Sigmoid colon (tissue), 6 donors: ENCODE measurements at regions not wholly inside any gene's neighbourhood (a gene's known extent, or its start where the extent isn't known, plus 50 kb on each side); places are given as distances from the start of the nearest gene placed in this dataset.

Experiments
- DNase-seq: peaks from one replicate; pipeline ENCODE4 v3.0.0-alpha.2; 2019
- H3K27ac ChIP-seq, 4 donors: fragments of 200-600 bp; sonication (generic); one replicate each; pipeline ENCODE4 v1.5.1; 2016 to 2019; ENCODE audit warnings: mild to moderate bottlenecking in 1 of 4
- H3K27me3 ChIP-seq, 3 donors: fragments of 200-600 bp; sonication (generic); one replicate each; pipeline ENCODE4 v1.5.1; 2019; ENCODE audit warnings: mild to moderate bottlenecking in 1 of 3
- H3K36me3 ChIP-seq, 4 donors: fragments of 200-600 bp; sonication (generic); one replicate each; pipeline ENCODE4 v1.5.1; 2016 to 2019
- H3K4me1 ChIP-seq, 4 donors: fragments of 200-600 bp; sonication (generic); one replicate each; pipeline ENCODE4 v1.5.1; 2017 to 2019
- H3K4me3 ChIP-seq, 4 donors: fragments of 200-600 bp; sonication (generic); one replicate each; pipeline ENCODE4 v1.5.1; 2017 to 2019; ENCODE audit warnings: mild to moderate bottlenecking in 2 of 4, moderate library complexity in 1 of 4
- H3K9me3 ChIP-seq, 4 donors: fragments of 200-600 bp in 3 of 4; sonication (generic) in 3 of 4; one replicate each; pipeline versions ENCODE4 v1.5.1 to v1.6.1; 2013 to 2019
- EP300 ChIP-seq, 4 donors: sonication (generic); formaldehyde crosslinking; IDR thresholded peaks; one replicate each; pipeline ENCODE4 v1.6.1; 2017; ENCODE audit warnings: antibody characterized with exemption in 4 of 4
- POLR2A ChIP-seq, 2 donors: fragments of 450-650 bp; IDR thresholded peaks; one replicate each; pipeline ENCODE4 v1.6.1; 2016; ENCODE audit warnings: antibody characterized with exemption in 2 of 2, mild to moderate bottlenecking in 2 of 2, moderate library complexity in 2 of 2
- POLR2AphosphoS5 ChIP-seq, 4 donors: sonication (generic); formaldehyde crosslinking; IDR thresholded peaks; one replicate each; pipeline ENCODE4 v1.6.1; 2017; ENCODE audit warnings: antibody characterized with exemption in 4 of 4
- WGBS, 2 donors: extraction: QIAGEN DNeasy Blood & Tissue Kit; methylation state at CpG; one replicate each; pipeline ENCODE4 v1.1.7; 2013; 5-methylcytosine and 5-hydroxymethylcytosine counted together
- intact Hi-C: fragments of 100-400 bp; cut with DNase I; formaldehyde crosslinking; loops from one replicate; pipeline ENCODE4 v1.15.1; 2023
- TF ChIP-seq, protein P1 (sequence below), 4 experiments: fragments of 450-650 bp in 3 of 4; fragments of 200-600 bp in 1 of 4; IDR thresholded peaks; one replicate each; pipeline ENCODE4 v1.5.1; 2016 to 2019; ENCODE audit warnings: antibody characterized with exemption in 4 of 4, mild to moderate bottlenecking in 3 of 4, moderate library complexity in 2 of 4
- donor health status: healthy with polysubstance abuse.
- donor health status: healthy.

DNA sequence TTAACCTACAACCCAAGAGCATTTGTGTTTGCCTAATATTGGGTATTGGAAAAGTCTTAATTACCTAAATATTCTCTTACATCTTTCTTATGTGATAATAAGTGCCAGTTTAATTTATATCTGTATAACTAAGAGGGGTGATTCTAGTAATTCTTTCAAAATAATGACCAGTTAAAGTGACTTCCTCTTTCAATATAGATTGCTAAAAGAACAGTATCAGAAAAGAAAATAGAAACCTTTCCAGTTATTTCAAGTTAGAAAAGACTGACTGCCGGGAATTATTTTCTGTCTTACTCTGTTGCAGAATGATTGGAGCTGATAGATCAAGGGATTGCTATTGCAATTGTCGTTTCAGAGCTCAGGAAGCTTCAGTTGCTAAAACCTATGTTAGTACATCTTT, 525.0 kb upstream of the SEMA3D start:
- DNase-seq = no peak
- WGBS, 2 donors = 73% methylated on average over 2 of the region's 2 CpGs

DNA sequence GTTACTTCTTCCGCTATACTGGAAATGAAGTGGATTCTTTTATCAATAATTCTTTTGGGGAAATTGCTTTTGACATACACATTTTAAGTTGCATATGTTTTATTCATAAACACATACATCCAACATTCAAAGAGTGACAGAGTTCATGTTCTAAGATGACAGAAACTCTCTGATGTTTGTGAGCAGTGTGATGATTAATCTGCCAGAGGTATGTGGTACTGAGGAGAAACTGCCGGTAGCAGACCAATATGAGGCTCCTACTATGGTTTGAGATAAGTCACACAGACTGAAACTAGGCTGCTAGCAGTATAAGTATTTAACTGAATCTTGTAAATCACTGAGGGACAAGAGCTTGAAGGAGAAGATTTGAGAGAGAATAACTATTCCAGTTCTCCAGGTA, 524.1 kb upstream of the SEMA3D start:
- intact Hi-C loops = no loop called here
- no peaks in the 10 kb centered on the region for H3K4me1 ChIP-seq
- H3K4me3 ChIP-seq = no peak overlapping the region
- no peak for DNase-seq
- no peaks in the 10 kb centered on the region for H3K36me3 ChIP-seq
- no peaks in the 10 kb centered on the region for H3K9me3 ChIP-seq
- no peak overlapping the region for H3K27ac ChIP-seq
- TF ChIP-seq EP300 (IDR thresholded peaks at IDR 0.05) (no peak), POLR2AphosphoS5 (IDR thresholded peaks at IDR 0.05) (no peak), POLR2A (IDR thresholded peaks at IDR 0.05) (no peak)
- TF ChIP-seq, protein P1, sequence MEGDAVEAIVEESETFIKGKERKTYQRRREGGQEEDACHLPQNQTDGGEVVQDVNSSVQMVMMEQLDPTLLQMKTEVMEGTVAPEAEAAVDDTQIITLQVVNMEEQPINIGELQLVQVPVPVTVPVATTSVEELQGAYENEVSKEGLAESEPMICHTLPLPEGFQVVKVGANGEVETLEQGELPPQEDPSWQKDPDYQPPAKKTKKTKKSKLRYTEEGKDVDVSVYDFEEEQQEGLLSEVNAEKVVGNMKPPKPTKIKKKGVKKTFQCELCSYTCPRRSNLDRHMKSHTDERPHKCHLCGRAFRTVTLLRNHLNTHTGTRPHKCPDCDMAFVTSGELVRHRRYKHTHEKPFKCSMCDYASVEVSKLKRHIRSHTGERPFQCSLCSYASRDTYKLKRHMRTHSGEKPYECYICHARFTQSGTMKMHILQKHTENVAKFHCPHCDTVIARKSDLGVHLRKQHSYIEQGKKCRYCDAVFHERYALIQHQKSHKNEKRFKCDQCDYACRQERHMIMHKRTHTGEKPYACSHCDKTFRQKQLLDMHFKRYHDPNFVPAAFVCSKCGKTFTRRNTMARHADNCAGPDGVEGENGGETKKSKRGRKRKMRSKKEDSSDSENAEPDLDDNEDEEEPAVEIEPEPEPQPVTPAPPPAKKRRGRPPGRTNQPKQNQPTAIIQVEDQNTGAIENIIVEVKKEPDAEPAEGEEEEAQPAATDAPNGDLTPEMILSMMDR (IDR thresholded peaks at IDR 0.05) = no peak
- H3K27me3 ChIP-seq = no peaks in the 10 kb centered on the region
- 86 to 88% methylated on average over 2 of the region's 2 CpGs for WGBS, 2 donors

More for the DNA sequence above, 525.0 kb upstream of the SEMA3D start:
- no peaks in the 10 kb centered on the region for H3K4me1 ChIP-seq
- TF ChIP-seq EP300 (IDR thresholded peaks at IDR 0.05) = no peak
- TF ChIP-seq POLR2A (IDR thresholded peaks at IDR 0.05) = no peak
- TF ChIP-seq, protein P1 (IDR thresholded peaks at IDR 0.05) = no peak
- TF ChIP-seq POLR2AphosphoS5 (IDR thresholded peaks at IDR 0.05) = no peak
- intact Hi-C loops = no loop called here
- H3K4me3 ChIP-seq = no peak overlapping the region
- no peak overlapping the region for H3K27ac ChIP-seq
- no peaks in the 10 kb centered on the region for H3K36me3 ChIP-seq
- H3K9me3 ChIP-seq = no peaks in the 10 kb centered on the region
- no peaks in the 10 kb centered on the region for H3K27me3 ChIP-seq

- TF ChIP-seq POLR2A (IDR thresholded peaks at IDR 0.05) (no peak), EP300 (IDR thresholded peaks at IDR 0.05) (no peak)
- 86 to 90% methylated on average over 1 of the region's 1 CpG for WGBS, 2 donors
- Histone ChIP-seq H3K4me1 (no peaks in the 10 kb centered on the region), H3K9me3 (no peaks in the 10 kb centered on the region), H3K27me3 (no peaks in the 10 kb centered on the region), H3K4me3 (no peak overlapping the region), H3K36me3 (no peaks in the 10 kb centered on the region), H3K27ac (no peak overlapping the region)
- DNase-seq = no peak
- intact Hi-C loops = no loop called here
These were observed 521.4 kb upstream of the SEMA3D start for GRCh38 chr7:85708221-85708620.

- 80 to 81% methylated on average over 2 of the region's 2 CpGs for WGBS, 2 donors
- no peaks in the 10 kb centered on the region for H3K27me3 ChIP-seq
- H3K4me1 ChIP-seq = no peaks in the 10 kb centered on the region
These were observed 518.2 kb upstream of the SEMA3D start for GRCh38 chr7:85705076-85705475.

DNA sequence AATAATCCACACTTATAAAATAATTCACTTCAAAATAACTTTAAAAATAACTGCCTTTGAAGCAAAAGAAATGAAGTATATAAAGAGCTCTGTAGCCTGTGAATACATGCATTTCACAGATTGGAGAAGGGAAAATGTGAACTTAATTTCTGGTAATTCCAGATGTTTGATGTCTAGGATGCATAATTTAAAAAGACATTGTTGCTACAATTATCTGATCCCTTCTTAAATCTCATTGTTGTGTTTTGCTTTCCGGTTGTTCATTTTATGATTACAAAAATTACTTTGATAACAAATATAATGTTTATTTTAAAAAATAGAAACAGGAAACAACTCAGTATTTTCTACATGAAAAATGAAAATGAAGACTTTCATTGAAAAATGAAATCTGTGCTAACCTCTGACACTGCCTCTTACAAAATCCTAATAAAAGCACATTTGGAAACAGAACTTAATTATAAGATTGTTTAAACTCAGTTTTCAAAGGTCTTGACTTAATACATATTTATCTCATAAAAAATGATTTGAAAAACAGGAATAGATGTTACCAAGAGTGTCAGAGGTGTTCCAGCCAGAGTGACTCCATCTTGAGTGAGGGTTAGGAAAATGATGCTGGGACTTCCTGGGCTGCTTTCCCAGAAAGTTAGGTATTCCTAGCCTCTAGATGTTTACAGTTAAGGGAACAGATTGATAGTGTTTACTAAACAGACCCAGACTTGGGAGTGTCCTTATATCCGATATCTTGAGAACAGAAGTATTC, 516.6 kb upstream of the SEMA3D start:
- Histone ChIP-seq H3K27ac (no peak overlapping the region), H3K9me3 (no peaks in the 10 kb centered on the region), H3K4me3 (no peak overlapping the region), H3K4me1 (no peaks in the 10 kb centered on the region), H3K27me3 (no peaks in the 10 kb centered on the region), H3K36me3 (no peaks in the 10 kb centered on the region)
- no peak for DNase-seq
- intact Hi-C loops = no loop called here
- TF ChIP-seq POLR2A (IDR thresholded peaks at IDR 0.05) (no peak), POLR2AphosphoS5 (IDR thresholded peaks at IDR 0.05) (no peak), EP300 (IDR thresholded peaks at IDR 0.05) (no peak)
- TF ChIP-seq, protein P1 (IDR thresholded peaks at IDR 0.05) = no peak
- 51 to 70% methylated on average over 2 of the region's 2 CpGs for WGBS, 2 donors

More at GRCh38 chr7:85705076-85705475, 518.2 kb upstream of the SEMA3D start:
- intact Hi-C loops = no loop called here
- no peak overlapping the region for H3K27ac ChIP-seq
- no peak overlapping the region for H3K4me3 ChIP-seq
- no peaks in the 10 kb centered on the region for H3K36me3 ChIP-seq
- DNase-seq = no peak
- TF ChIP-seq EP300 (IDR thresholded peaks at IDR 0.05) (no peak), POLR2A (IDR thresholded peaks at IDR 0.05) (no peak), POLR2AphosphoS5 (IDR thresholded peaks at IDR 0.05) (no peak)
- TF ChIP-seq, protein P1 (IDR thresholded peaks at IDR 0.05) = no peak
- no peaks in the 10 kb centered on the region for H3K9me3 ChIP-seq
